HL-60 (cell line): ENCODE measurements at regions not wholly inside any gene's neighbourhood (a gene's known extent, or its start where the extent isn't known, plus 50 kb on each side); places are given as distances from the start of the nearest gene placed in this dataset.

Experiments used
- DNase-seq, 2 experiments: peaks; one replicate each; pipeline ENCODE4 v3.0.0-alpha.2; 2010 to 2020; ENCODE audit warnings: low read depth in 1 of 2, low spot score in 1 of 2
- H3K27ac ChIP-seq: fragments of 250-450 bp; sonication (Bioruptor Pico); replicated peaks from 2 replicates; pipeline ENCODE4 v1.5.1; 2020; ENCODE audit warnings: mild to moderate bottlenecking, moderate library complexity
- H3K27me3 ChIP-seq: fragments of 250-450 bp; sonication (Bioruptor Pico); 2 replicates; pipeline ENCODE4 v1.5.1; 2021; ENCODE audit warnings: mild to moderate bottlenecking, moderate library complexity; ENCODE audit not compliant: insufficient read depth, poor library complexity, severe bottlenecking
- H3K4me3 ChIP-seq: replicated peaks from 2 replicates; pipeline ENCODE4 v1.5.1; 2011; ENCODE audit warnings: mild to moderate bottlenecking, control low read depth, low read length; ENCODE audit not compliant: insufficient read depth
- CTCF ChIP-seq: IDR thresholded peaks from one replicate; pipeline ENCODE4 v1.5.1; 2011; ENCODE audit warnings: low read length, control low read depth, inconsistent platforms; ENCODE audit not compliant: insufficient read depth
- GABPA ChIP-seq: IDR thresholded peaks from 2 replicates; pipeline ENCODE4 v1.6.1; 2012; ENCODE audit warnings: low read depth
- POLR2AphosphoS5 ChIP-seq: IDR thresholded peaks from 2 replicates; pipeline ENCODE4 v1.6.1; 2012; ENCODE audit warnings: low read depth
- REST ChIP-seq: IDR thresholded peaks from 2 replicates; pipeline ENCODE4 v1.6.1; 2012; ENCODE audit warnings: low read depth; ENCODE audit not compliant: insufficient replicate concordance
- SPI1 ChIP-seq: IDR thresholded peaks from 2 replicates; pipeline ENCODE4 v1.6.1; 2012; ENCODE audit warnings: low read depth, mild to moderate bottlenecking, borderline replicate concordance

GRCh38 chr6:103734016-103734415 lies 1125.7 kb downstream of the HACE1 start:
- DNase-seq = no peak
- Histone ChIP-seq H3K4me3 (no peak overlapping the region), H3K27me3 (no peaks in the 10 kb centered on the region), H3K27ac (no peak overlapping the region)
- TF ChIP-seq POLR2AphosphoS5 (no peak), CTCF (no peak), REST (no peak), GABPA (no peak), SPI1 (no peak)

- no peak overlapping the region for H3K27ac ChIP-seq
- no peak overlapping the region for H3K4me3 ChIP-seq
- TF ChIP-seq REST (no peak), CTCF (no peak), POLR2AphosphoS5 (no peak)
- no peak for DNase-seq
- H3K27me3 ChIP-seq = no peaks in the 10 kb centered on the region
These were observed 1130.1 kb downstream of the HACE1 start for GRCh38 chr6:103729658-103730057.

GRCh38 chr6:103723438-103724322 lies 1136.0 kb downstream of the HACE1 start:
- TF ChIP-seq CTCF = no peak
- H3K27me3 ChIP-seq = no peaks in the 10 kb centered on the region
- H3K4me3 ChIP-seq = no peak overlapping the region
- no peak for DNase-seq
- no peak overlapping the region for H3K27ac ChIP-seq

- DNase-seq = no peak
- TF ChIP-seq POLR2AphosphoS5 (no peak), SPI1 (no peak), CTCF (no peak), REST (no peak), GABPA (no peak)
- Histone ChIP-seq H3K4me3 (no peak overlapping the region), H3K27me3 (no peaks in the 10 kb centered on the region), H3K27ac (no peak overlapping the region)
These were observed 1137.0 kb downstream of the HACE1 start for GRCh38 chr6:103722683-103723082.
